ENCODE measurements at regions not wholly inside any gene's neighbourhood (a gene's known extent, or its start where the extent isn't known, plus 50 kb on each side); places are given as distances from the start of the nearest gene placed in this dataset.
"Not testable (repeated sequence)": the region's sequence is repeated elsewhere in the genome, so short reads cannot be mapped to it uniquely, and the experiment has no call there.

GRCh38 chr9:29445751-29446150, 1872.5 kb upstream of the C9orf72 start:
- Histone ChIP-seq H3K36me3 (ENCODE audit: control insufficient read depth in 1 of 2, insufficient read depth in 2 of 2, low read length in 2 of 2) (no peaks in the 10 kb centered on the region), H3K4me2 (ENCODE audit: low read length) (no peak overlapping the region), H3K27ac (ENCODE audit: low read depth, low read length) (no peak overlapping the region), H3K79me2 (ENCODE audit: control insufficient read depth, insufficient read depth, low read length, poor library complexity) (no peaks in the 10 kb centered on the region), H4K12ac (ENCODE audit: low read depth, low read length) (no peak overlapping the region), H2AFZ (ENCODE audit: insufficient read depth, low read length, poor library complexity) (no peak overlapping the region), H2BK120ac (ENCODE audit: insufficient read depth, low read length, poor library complexity) (no peak overlapping the region), H4K91ac (ENCODE audit: low read depth, low read length) (no peak overlapping the region), H3K4me1 (ENCODE audit: control insufficient read depth in 1 of 2, insufficient read depth in 2 of 2, low read length in 2 of 2) (peaks cover 0 to 2% of the 10 kb centered on the region in 2 experiments), H3K23ac (ENCODE audit: low read length) (no peak overlapping the region), H2AK5ac (ENCODE audit: low read length) (no peak overlapping the region), H3K18ac (ENCODE audit: low read length) (no peak overlapping the region), H3K9me3 (ENCODE audit: insufficient read depth, low read depth, low read length) (no peaks in the 10 kb centered on the region), H3K4ac (ENCODE audit: low read depth, low read length) (no peak overlapping the region), H3K4me3 (ENCODE audit: low read depth, low read length) (no peak overlapping the region), H4K8ac (ENCODE audit: low read depth, low read length) (no peak overlapping the region), H3K27me3 (ENCODE audit: insufficient read depth, low read length) (no peaks in the 10 kb centered on the region), H3K14ac (ENCODE audit: low read length) (no peak overlapping the region), H3K79me1 (ENCODE audit: low read length) (no peaks in the 10 kb centered on the region), H3K9ac (ENCODE audit: low read length) (no peak overlapping the region), H2BK12ac (ENCODE audit: low read length) (no peak overlapping the region), H2BK5ac (ENCODE audit: low read depth, low read length, poor library complexity) (no peak overlapping the region)
- DNase-seq: no peak
- WGBS (ENCODE audit: extremely low coverage, insufficient coverage, insufficient read length): no CpG with 5 or more reads among the region's 3 CpGs

- Histone ChIP-seq H2BK120ac (ENCODE audit: insufficient read depth, low read length, poor library complexity) (no peak overlapping the region), H4K12ac (ENCODE audit: low read depth, low read length) (no peak overlapping the region), H3K18ac (ENCODE audit: low read length) (no peak overlapping the region), H3K14ac (ENCODE audit: low read length) (no peak overlapping the region), H3K79me1 (ENCODE audit: low read length) (no peaks in the 10 kb centered on the region), H3K23ac (ENCODE audit: low read length) (no peak overlapping the region), H3K4ac (ENCODE audit: low read depth, low read length) (no peak overlapping the region), H2AFZ (ENCODE audit: insufficient read depth, low read length, poor library complexity) (no peak overlapping the region), H3K36me3 (ENCODE audit: control insufficient read depth in 1 of 2, insufficient read depth in 2 of 2, low read length in 2 of 2) (no peaks in the 10 kb centered on the region), H3K4me1 (ENCODE audit: control insufficient read depth in 1 of 2, insufficient read depth in 2 of 2, low read length in 2 of 2) (peaks cover 0 to 2% of the 10 kb centered on the region in 2 experiments), H3K4me2 (ENCODE audit: low read length) (no peak overlapping the region), H2BK5ac (ENCODE audit: low read depth, low read length, poor library complexity) (no peak overlapping the region), H3K9me3 (ENCODE audit: insufficient read depth, low read depth, low read length) (no peaks in the 10 kb centered on the region), H3K27me3 (ENCODE audit: insufficient read depth, low read length) (no peaks in the 10 kb centered on the region), H3K27ac (ENCODE audit: low read depth, low read length) (no peak overlapping the region), H4K8ac (ENCODE audit: low read depth, low read length) (no peak overlapping the region), H2AK5ac (ENCODE audit: low read length) (no peak overlapping the region), H3K79me2 (ENCODE audit: control insufficient read depth, insufficient read depth, low read length, poor library complexity) (no peaks in the 10 kb centered on the region), H3K4me3 (ENCODE audit: low read depth, low read length) (no peak overlapping the region), H3K9ac (ENCODE audit: low read length) (no peak overlapping the region), H2BK12ac (ENCODE audit: low read length) (no peak overlapping the region), H4K91ac (ENCODE audit: low read depth, low read length) (no peak overlapping the region)
- no peak for DNase-seq
Measured at GRCh38 chr9:29449306-29449705, 1876.0 kb upstream of the C9orf72 start.

- H3K23ac ChIP-seq (ENCODE audit: low read length); H3K79me2 ChIP-seq (ENCODE audit: control insufficient read depth, insufficient read depth, low read length, poor library complexity); H3K14ac ChIP-seq (ENCODE audit: low read length); H3K4ac ChIP-seq (ENCODE audit: low read depth, low read length); H2BK5ac ChIP-seq (ENCODE audit: low read depth, low read length, poor library complexity); H2AK5ac ChIP-seq (ENCODE audit: low read length); H3K4me3 ChIP-seq (ENCODE audit: low read depth, low read length); H3K4me1 ChIP-seq (ENCODE audit: control insufficient read depth in 1 of 2, insufficient read depth in 2 of 2, low read length in 2 of 2); H3K9ac ChIP-seq (ENCODE audit: low read length); H4K12ac ChIP-seq (ENCODE audit: low read depth, low read length); H2BK12ac ChIP-seq (ENCODE audit: low read length); H3K27me3 ChIP-seq (ENCODE audit: insufficient read depth, low read length); H3K36me3 ChIP-seq (ENCODE audit: control insufficient read depth in 1 of 2, insufficient read depth in 2 of 2, low read length in 2 of 2); H3K9me3 ChIP-seq (ENCODE audit: insufficient read depth, low read depth, low read length); DNase-seq; H3K4me2 ChIP-seq (ENCODE audit: low read length); H3K27ac ChIP-seq (ENCODE audit: low read depth, low read length); H3K79me1 ChIP-seq (ENCODE audit: low read length): not testable (repeated sequence)
- H4K8ac ChIP-seq (ENCODE audit: low read depth, low read length): peak overlapping the region; percentile 82
- H4K91ac ChIP-seq (ENCODE audit: low read depth, low read length): peak overlapping the region; percentile 94
- peak overlapping the region; percentile 33 for H2BK120ac ChIP-seq (ENCODE audit: insufficient read depth, low read length, poor library complexity)
- H3K18ac ChIP-seq (ENCODE audit: low read length): peak overlapping the region; percentile 71
- no CpG with 5 or more reads among the region's 29 CpGs for WGBS (ENCODE audit: extremely low coverage, insufficient coverage, insufficient read length)
- peak overlapping the region; percentile 54 for H2AFZ ChIP-seq (ENCODE audit: insufficient read depth, low read length, poor library complexity)
Measured at GRCh38 chr9:29450343-29450875, 1877.1 kb upstream of the C9orf72 start.

- H3K4me2 ChIP-seq (ENCODE audit: low read length): no peak overlapping the region
- no peaks in the 10 kb centered on the region for H3K79me1 ChIP-seq (ENCODE audit: low read length)
- no peak for DNase-seq
- no peak overlapping the region for H4K8ac ChIP-seq (ENCODE audit: low read depth, low read length)
- H4K91ac ChIP-seq (ENCODE audit: low read depth, low read length): no peak overlapping the region
- H3K79me2 ChIP-seq (ENCODE audit: control insufficient read depth, insufficient read depth, low read length, poor library complexity): no peaks in the 10 kb centered on the region
- H3K4me3 ChIP-seq (ENCODE audit: low read depth, low read length): no peak overlapping the region
- no peak overlapping the region for H2BK12ac ChIP-seq (ENCODE audit: low read length)
- H2BK120ac ChIP-seq (ENCODE audit: insufficient read depth, low read length, poor library complexity): no peak overlapping the region
- WGBS (ENCODE audit: extremely low coverage, insufficient coverage, insufficient read length): no CpG with 5 or more reads among the region's 3 CpGs
- no peaks in the 10 kb centered on the region for H3K9me3 ChIP-seq (ENCODE audit: insufficient read depth, low read depth, low read length)
- H4K12ac ChIP-seq (ENCODE audit: low read depth, low read length): no peak overlapping the region
- no peaks in the 10 kb centered on the region for H3K4me1 ChIP-seq (ENCODE audit: control insufficient read depth in 1 of 2, insufficient read depth in 2 of 2, low read length in 2 of 2)
- H2BK5ac ChIP-seq (ENCODE audit: low read depth, low read length, poor library complexity): no peak overlapping the region
- H3K27me3 ChIP-seq (ENCODE audit: insufficient read depth, low read length): no peaks in the 10 kb centered on the region
- H3K23ac ChIP-seq (ENCODE audit: low read length): no peak overlapping the region
- H2AK5ac ChIP-seq (ENCODE audit: low read length): no peak overlapping the region
- no peak overlapping the region for H3K4ac ChIP-seq (ENCODE audit: low read depth, low read length)
- H3K36me3 ChIP-seq (ENCODE audit: control insufficient read depth in 1 of 2, insufficient read depth in 2 of 2, low read length in 2 of 2): no peaks in the 10 kb centered on the region
- no peak overlapping the region for H2AFZ ChIP-seq (ENCODE audit: insufficient read depth, low read length, poor library complexity)
- no peak overlapping the region for H3K14ac ChIP-seq (ENCODE audit: low read length)
- H3K18ac ChIP-seq (ENCODE audit: low read length): no peak overlapping the region
- no peak overlapping the region for H3K9ac ChIP-seq (ENCODE audit: low read length)
- H3K27ac ChIP-seq (ENCODE audit: low read depth, low read length): no peak overlapping the region
Measured at GRCh38 chr9:29456940-29457339, 1883.7 kb upstream of the C9orf72 start.
